Right lobe of liver (tissue), 6 donors: ENCODE measurements at regions not wholly inside any gene's neighbourhood (a gene's known extent, or its start where the extent isn't known, plus 50 kb on each side); places are given as distances from the start of the nearest gene placed in this dataset.
"Not testable (repeated sequence)": the region's sequence is repeated elsewhere in the genome, so short reads cannot be mapped to it uniquely, and the experiment has no call there.

ENCODE experiments used
- ATAC-seq, 4 donors: fragments of 200-7000 bp; cut with Tn5 transposase; one replicate each; pipeline ENCODE4 v1.9.1; 2020; ENCODE audit warnings: mild to moderate bottlenecking in 4 of 4, moderate library complexity in 4 of 4
- DNase-seq, 3 donors: peaks; one replicate each; pipeline ENCODE4 v3.0.0-alpha.2; 2020
- H3K27ac ChIP-seq, 3 donors: fragments of 200-600 bp; one replicate each; pipeline ENCODE4 v1.8.0; 2022
- H3K27me3 ChIP-seq, 2 donors: fragments of 200-600 bp; one replicate each; pipeline ENCODE4 v1.8.0; 2022
- H3K36me3 ChIP-seq, 4 donors: fragments of 200-600 bp; sonication (generic) in 1 of 4; one replicate each; pipeline versions ENCODE4 v1.5.1 to v1.8.0; 2017 to 2022; ENCODE audit warnings: control low read depth in 1 of 4
- H3K4me1 ChIP-seq, 4 donors: fragments of 200-600 bp; sonication (generic) in 1 of 4; one replicate each; pipeline versions ENCODE4 v1.5.1 to v1.8.0; 2017 to 2022; ENCODE audit warnings: control low read depth in 1 of 4
- H3K4me3 ChIP-seq, 3 donors: fragments of 200-600 bp; one replicate each; pipeline ENCODE4 v1.8.0; 2022
- H3K9me3 ChIP-seq, 4 donors: fragments of 200-600 bp; sonication (generic) in 1 of 4; one replicate each; pipeline versions ENCODE4 v1.5.1 to v1.8.0; 2017 to 2022; ENCODE audit warnings: control low read depth in 1 of 4
- POLR2A ChIP-seq: fragments of 450-650 bp; IDR thresholded peaks from one replicate; pipeline ENCODE4 v1.6.1; 2017; ENCODE audit warnings: antibody characterized with exemption, mild to moderate bottlenecking
- WGBS: methylation state at CpG from one replicate; pipeline ENCODE4 v1.1.6; 2018; ENCODE audit warnings: low coverage, low lambda C conversion rate; ENCODE audit not compliant: insufficient coverage; ENCODE audit errors: missing lambda C conversion rate; 5-methylcytosine and 5-hydroxymethylcytosine counted together
- intact Hi-C, 2 donors: fragments of 100-400 bp; cut with DNase I; formaldehyde crosslinking; loops; one replicate each; pipeline versions ENCODE4 v1.11.2 to v1.14.1; 2022
- TF ChIP-seq, protein P1 (sequence below), 4 donors: fragments of 200-600 bp in 3 of 4; fragments of 450-650 bp in 1 of 4; IDR thresholded peaks; one replicate each; pipeline versions ENCODE4 v1.5.1 to v1.8.0; 2016 to 2022; ENCODE audit warnings: antibody characterized with exemption in 4 of 4, mild to moderate bottlenecking in 2 of 4
- donor health status: DM: no; HTN: yes; CAD: no.
- donor health status: DM: no; HTN: no; CAD: no.
- donor health status: DM: no; HTN: no; CAD: no.
- donor health status: DM: no; HTN: yes; CAD: no.
- donor health status: DM: no; HTN: yes; CAD: no.

DNA sequence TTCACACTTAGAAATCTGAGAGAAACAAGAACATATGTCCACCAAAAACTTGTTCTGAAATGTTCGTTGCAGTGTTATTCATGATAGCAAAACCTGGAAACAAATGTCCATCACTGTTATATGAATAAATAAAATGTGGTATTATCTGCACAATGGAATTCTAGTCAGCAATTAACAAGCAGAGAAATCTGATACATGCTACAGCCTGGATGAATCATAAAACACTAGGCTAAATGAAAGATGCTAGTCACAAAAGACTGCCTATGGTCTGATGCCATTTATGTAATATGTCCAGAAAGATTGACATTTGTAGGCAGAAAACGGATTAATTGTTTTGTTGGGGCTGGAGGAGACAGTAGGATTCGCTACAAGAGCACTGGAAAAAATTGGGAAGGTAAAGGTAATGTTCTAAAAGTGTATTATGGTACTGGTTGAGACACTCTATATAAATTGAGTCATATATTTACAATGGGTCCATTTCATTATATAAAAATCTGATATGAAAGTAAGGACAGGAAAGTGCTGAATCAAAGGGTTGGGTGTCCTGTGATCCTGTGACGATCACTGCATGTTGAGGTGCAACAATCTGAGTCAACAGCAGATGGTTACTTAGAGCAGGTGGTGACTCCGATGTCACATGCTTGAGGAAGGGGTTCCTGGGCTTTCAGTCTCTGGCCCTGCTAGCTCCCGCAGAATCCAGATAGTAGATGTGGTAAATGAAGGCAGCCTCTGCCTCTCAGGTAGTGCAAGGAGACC lies 102.1 kb upstream of the NBPF4 start:
- H3K27me3 ChIP-seq: no peaks in the 10 kb centered on the region
- no peak for TF ChIP-seq POLR2A
- TF ChIP-seq, protein P1, sequence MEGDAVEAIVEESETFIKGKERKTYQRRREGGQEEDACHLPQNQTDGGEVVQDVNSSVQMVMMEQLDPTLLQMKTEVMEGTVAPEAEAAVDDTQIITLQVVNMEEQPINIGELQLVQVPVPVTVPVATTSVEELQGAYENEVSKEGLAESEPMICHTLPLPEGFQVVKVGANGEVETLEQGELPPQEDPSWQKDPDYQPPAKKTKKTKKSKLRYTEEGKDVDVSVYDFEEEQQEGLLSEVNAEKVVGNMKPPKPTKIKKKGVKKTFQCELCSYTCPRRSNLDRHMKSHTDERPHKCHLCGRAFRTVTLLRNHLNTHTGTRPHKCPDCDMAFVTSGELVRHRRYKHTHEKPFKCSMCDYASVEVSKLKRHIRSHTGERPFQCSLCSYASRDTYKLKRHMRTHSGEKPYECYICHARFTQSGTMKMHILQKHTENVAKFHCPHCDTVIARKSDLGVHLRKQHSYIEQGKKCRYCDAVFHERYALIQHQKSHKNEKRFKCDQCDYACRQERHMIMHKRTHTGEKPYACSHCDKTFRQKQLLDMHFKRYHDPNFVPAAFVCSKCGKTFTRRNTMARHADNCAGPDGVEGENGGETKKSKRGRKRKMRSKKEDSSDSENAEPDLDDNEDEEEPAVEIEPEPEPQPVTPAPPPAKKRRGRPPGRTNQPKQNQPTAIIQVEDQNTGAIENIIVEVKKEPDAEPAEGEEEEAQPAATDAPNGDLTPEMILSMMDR (IDR thresholded peaks at IDR 0.05): no peak
- no peak overlapping the region for H3K27ac ChIP-seq
- 48% methylated on average over 6 of the region's 6 CpGs for WGBS
- ATAC-seq: no peak
- intact Hi-C loops: no loop called here
- no peak overlapping the region for H3K4me3 ChIP-seq
- no peaks in the 10 kb centered on the region for H3K9me3 ChIP-seq
- H3K4me1 ChIP-seq: no peaks in the 10 kb centered on the region
- no peaks in the 10 kb centered on the region for H3K36me3 ChIP-seq
- no peak for DNase-seq

DNA sequence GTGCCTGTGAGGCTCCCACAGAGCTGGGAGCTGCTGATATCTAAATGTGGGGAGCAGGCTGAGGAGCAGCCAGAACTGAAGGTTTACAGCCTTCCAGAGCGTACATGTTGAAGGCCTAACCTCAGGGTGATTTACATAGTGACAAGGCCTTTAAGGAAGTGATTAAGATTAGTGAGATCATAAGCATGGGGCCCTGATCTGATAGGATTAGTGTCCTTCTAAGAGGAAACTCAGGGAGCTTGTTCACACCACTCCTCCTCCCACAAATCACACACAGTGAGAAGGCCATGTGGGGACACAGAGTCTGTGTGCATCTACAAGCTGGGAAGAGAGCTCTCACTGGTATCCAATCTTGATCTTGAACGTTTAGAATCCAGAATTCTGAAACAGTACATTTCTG lies 92.3 kb upstream of the NBPF6 start:
- Histone ChIP-seq H3K27me3 (no peaks in the 10 kb centered on the region), H3K27ac (no peak overlapping the region), H3K4me3 (no peak overlapping the region), H3K36me3 (no peaks in the 10 kb centered on the region), H3K4me1 (no peaks in the 10 kb centered on the region), H3K9me3 (no peaks in the 10 kb centered on the region)
- intact Hi-C loops: no loop called here
- DNase-seq (no peak), ATAC-seq (no peak)
- TF ChIP-seq POLR2A: no peak
- TF ChIP-seq, protein P1 (IDR thresholded peaks at IDR 0.05): no peak
- 28% methylated on average over 2 of the region's 2 CpGs for WGBS

DNA sequence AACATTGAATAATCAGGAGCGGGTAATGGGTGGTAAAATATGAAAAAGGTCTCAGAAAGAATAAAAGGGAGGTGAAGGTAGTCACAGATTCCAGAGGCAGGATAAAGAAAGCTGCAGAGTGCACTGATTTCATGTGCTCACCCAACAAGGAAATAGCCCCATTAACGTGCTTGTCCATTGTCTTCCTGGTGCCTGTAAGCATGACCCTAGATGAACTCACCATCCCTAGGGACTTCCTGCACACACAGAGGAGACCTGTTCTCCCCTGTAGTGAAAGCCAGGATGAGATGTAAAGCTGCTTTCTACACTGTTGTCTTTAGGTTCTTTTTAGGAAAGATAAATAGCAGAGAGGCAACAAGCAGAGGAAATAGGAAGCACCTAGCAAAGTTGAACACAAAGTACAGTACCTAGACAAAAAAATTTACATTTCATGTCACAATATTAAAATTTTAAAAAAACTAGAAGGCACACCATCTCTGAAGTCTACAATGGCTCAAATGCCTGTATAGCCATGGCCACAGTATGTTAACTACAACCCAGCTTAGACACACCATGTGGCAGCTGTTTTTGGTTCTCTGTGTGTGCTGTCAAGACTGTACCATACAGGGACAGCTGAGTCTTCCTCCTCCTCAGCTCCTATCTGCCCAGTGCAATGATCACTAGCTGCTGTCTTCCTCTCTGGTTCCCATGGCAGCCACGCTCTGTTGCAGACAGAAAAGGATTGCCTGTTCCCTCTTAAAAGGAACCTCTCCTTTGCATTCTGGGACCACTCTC lies 69.9 kb upstream of the NBPF6 start:
- H3K4me1 ChIP-seq, intact Hi-C loops, H3K9me3 ChIP-seq, H3K27ac ChIP-seq, DNase-seq, H3K4me3 ChIP-seq, H3K27me3 ChIP-seq, H3K36me3 ChIP-seq: not testable (repeated sequence)
- peak; percentile 10 to 32 (median 26) for ATAC-seq
- WGBS: no CpG with 5 or more reads among the region's 3 CpGs
